Breast epithelium (tissue), 3 donors: ENCODE measurements at regions not wholly inside any gene's neighbourhood (a gene's known extent, or its start where the extent isn't known, plus 50 kb on each side); places are given as distances from the start of the nearest gene placed in this dataset.
A peak's percentile ranks its signal among the peaks of the same experiment; 100 is the strongest.

Experiments used
- CTCF ChIP-seq, 3 donors: fragments of 450-650 bp; IDR thresholded peaks; one replicate each; pipeline ENCODE4 v1.5.1; 2016 to 2017; ENCODE audit warnings: antibody characterized with exemption in 3 of 3, mild to moderate bottlenecking in 3 of 3, moderate library complexity in 3 of 3
- POLR2A ChIP-seq: fragments of 450-650 bp; IDR thresholded peaks from one replicate; pipeline ENCODE4 v1.6.1; 2016; ENCODE audit warnings: antibody characterized with exemption, mild to moderate bottlenecking, moderate library complexity
- POLR2AphosphoS5 ChIP-seq, 3 donors: sonication (generic); formaldehyde crosslinking; IDR thresholded peaks; one replicate each; pipeline ENCODE4 v1.6.1; 2017; ENCODE audit warnings: antibody characterized with exemption in 3 of 3

DNA sequence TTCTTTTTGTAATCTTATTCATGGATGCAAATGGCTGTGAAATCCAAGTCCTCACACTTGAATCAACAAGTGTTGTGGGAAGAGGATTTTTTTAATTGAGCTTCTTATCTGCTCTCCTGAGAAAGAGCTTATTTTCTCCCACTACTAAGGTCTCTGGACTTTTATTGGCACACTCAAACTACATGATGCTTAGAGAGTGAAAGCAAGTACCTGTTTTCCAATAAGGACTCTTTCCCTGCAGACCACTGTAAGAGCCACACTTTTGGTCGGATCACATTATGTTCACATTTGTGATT, 546.4 kb upstream of the ARRDC3 start:
- peak in 1 of 3 donors; percentile 4 for TF ChIP-seq CTCF (IDR thresholded peaks at IDR 0.05)
- TF ChIP-seq POLR2A: no peak
- no peak for TF ChIP-seq POLR2AphosphoS5 (IDR thresholded peaks at IDR 0.05)
